Endothelial cell of umbilical vein (primary cell): ENCODE measurements at regions not wholly inside any gene's neighbourhood (a gene's known extent, or its start where the extent isn't known, plus 50 kb on each side); places are given as distances from the start of the nearest gene placed in this dataset.

ENCODE experiments used
- BruUV-seq: library from RNA; stranded (reverse); fragments of 400-500 nt; replicated peaks from 2 replicates; lab custom pipeline; 2021; lab: Mats Ljungman, UMichigan
- CTCF ChIA-PET: fragments of 300-600, 350-600 bp; sonication (Branson Sonifier 250); formaldehyde crosslinking; loops from one replicate; lab custom pipeline; 2021; ENCODE audit warnings: antibody characterized with exemption, inconsistent platforms; lab: Charles Lee
- POLR2A ChIA-PET: fragments of 300-600, 350-600 bp; sonication (Branson Sonifier 250); formaldehyde crosslinking; loops from one replicate; lab custom pipeline; 2021; ENCODE audit warnings: antibody characterized with exemption, inconsistent platforms; lab: Charles Lee
- DNase-seq: peaks from one replicate; pipeline ENCODE4 v3.0.0-alpha.2; 2011; ENCODE audit warnings: low read depth, low spot score
- FAIRE-seq: peaks from 2 replicates; lab custom pipeline; 2011; peaks lifted over from hg19 to GRCh38; lab: Jason Lieb, UNC
- H2AFZ ChIP-seq: 2 replicates; pipeline ENCODE4 v1.6.0; 2012; ENCODE audit warnings: low read depth, low read length, control low read depth, inconsistent platforms
- H3K27ac ChIP-seq: 2 replicates; pipeline ENCODE4 v1.5.1; 2011; ENCODE audit warnings: low read depth, mild to moderate bottlenecking, control low read depth, low read length, moderate library complexity; ENCODE audit not compliant: insufficient read depth
- H3K27me3 ChIP-seq, 2 experiments: 2 replicates each; pipeline versions ENCODE4 v1.6.0 to v1.6.1; 2011; ENCODE audit warnings: low read length in 2 of 2, mixed read lengths in 1 of 2; ENCODE audit not compliant: control insufficient read depth in 2 of 2, insufficient read depth in 2 of 2
- H3K36me3 ChIP-seq, 2 experiments: 2 replicates in 1 of 2; 3 replicates in 1 of 2; pipeline ENCODE4 v1.5.1; 2011; ENCODE audit warnings: low read length in 2 of 2, mild to moderate bottlenecking in 1 of 2, moderate library complexity in 1 of 2; ENCODE audit not compliant: control insufficient read depth in 2 of 2, insufficient read depth in 2 of 2; ENCODE audit errors: extremely low read depth in 1 of 2
- H3K4me1 ChIP-seq: 3 replicates; pipeline ENCODE4 v1.5.1; 2011; ENCODE audit warnings: mild to moderate bottlenecking, low read length; ENCODE audit not compliant: control insufficient read depth, insufficient read depth; ENCODE audit errors: extremely low read depth
- H3K4me2 ChIP-seq: 2 replicates; pipeline ENCODE4 v1.6.1; 2011; ENCODE audit warnings: low read length, control low read depth, mixed read lengths; ENCODE audit not compliant: insufficient read depth
- H3K4me3 ChIP-seq, 3 experiments: fragments of 200-600 bp in 1 of 3; sonication (generic), shearing (Covaris generic) in 1 of 3; replicated peaks in 1 of 3; 2 replicates each; pipeline ENCODE4 v1.5.1; 2011 to 2016; ENCODE audit warnings: control low read depth in 3 of 3, low read length in 3 of 3, mild to moderate bottlenecking in 2 of 3, inconsistent platforms in 1 of 3, low read depth in 1 of 3, moderate library complexity in 1 of 3; ENCODE audit not compliant: insufficient read depth in 1 of 3
- H3K79me2 ChIP-seq: 2 replicates; pipeline ENCODE4 v1.6.0; 2012; ENCODE audit warnings: low read length, inconsistent platforms; ENCODE audit not compliant: control insufficient read depth, insufficient read depth
- H3K9ac ChIP-seq: replicated peaks from 2 replicates; pipeline ENCODE3; 2011; ENCODE audit warnings: low read length, control low read depth; ENCODE audit not compliant: insufficient read depth; ENCODE audit errors: extremely low read depth
- H3K9me1 ChIP-seq: replicated peaks from 3 replicates; pipeline ENCODE4 v1.6.0; 2011; ENCODE audit warnings: mild to moderate bottlenecking, low read length; ENCODE audit not compliant: control insufficient read depth, insufficient read depth; ENCODE audit errors: extremely low read depth
- H3K9me3 ChIP-seq: replicated peaks from 2 replicates; pipeline ENCODE4 v1.5.1; 2012; ENCODE audit warnings: low read length, inconsistent platforms; ENCODE audit not compliant: control insufficient read depth, insufficient read depth
- H4K20me1 ChIP-seq: replicated peaks from 2 replicates; pipeline ENCODE3; 2011; ENCODE audit warnings: mild to moderate bottlenecking, low read length; ENCODE audit not compliant: control insufficient read depth, insufficient read depth; ENCODE audit errors: extremely low read depth
- CTCF ChIP-seq, 2 donors: IDR thresholded peaks; 1 replicate in 1 of 2; 2 replicates in 1 of 2; pipeline ENCODE4 v1.5.1; 2011; ENCODE audit warnings: low read length in 2 of 2, mild to moderate bottlenecking in 2 of 2, moderate library complexity in 2 of 2, control low read depth in 1 of 2, inconsistent platforms in 1 of 2, low read depth in 1 of 2; ENCODE audit not compliant: insufficient read depth in 1 of 2; ENCODE audit errors: extremely low read depth in 1 of 2
- EZH2 ChIP-seq: IDR thresholded peaks from 2 replicates; pipeline ENCODE4 v1.6.1; 2012; ENCODE audit warnings: borderline replicate concordance, low read depth, mild to moderate bottlenecking, moderate library complexity, low read length, inconsistent platforms; ENCODE audit not compliant: severe bottlenecking
- FOS ChIP-seq: IDR thresholded peaks from 2 replicates; pipeline ENCODE4 v1.6.1; 2011; ENCODE audit warnings: mild to moderate bottlenecking, low read length, moderate library complexity, borderline replicate concordance; ENCODE audit not compliant: insufficient read depth
- GATA2 ChIP-seq: IDR thresholded peaks from 2 replicates; pipeline ENCODE4 v1.7.0; 2011; ENCODE audit warnings: low read depth, mild to moderate bottlenecking, moderate library complexity, mixed read lengths, low read length; ENCODE audit not compliant: insufficient read length, insufficient read depth
- JUN ChIP-seq: IDR thresholded peaks from 2 replicates; pipeline ENCODE4 v1.6.1; 2011; ENCODE audit warnings: borderline replicate concordance, low read depth; ENCODE audit not compliant: insufficient read length, insufficient read depth
- MAX ChIP-seq: IDR thresholded peaks from 2 replicates; pipeline ENCODE4 v1.6.1; 2011; ENCODE audit not compliant: insufficient read depth, insufficient read length
- MYC ChIP-seq: IDR thresholded peaks from one replicate; pipeline ENCODE4 v1.6.1; 2011; ENCODE audit warnings: mild to moderate bottlenecking, low read depth, low read length
- POLR2A ChIP-seq: IDR thresholded peaks from 2 replicates; pipeline ENCODE4 v1.6.1; 2012; ENCODE audit warnings: low read depth, mild to moderate bottlenecking, control low read depth, low read length
- POLR2AphosphoS5 ChIP-seq: IDR thresholded peaks from 2 replicates; pipeline ENCODE4 v1.6.1; 2012; ENCODE audit warnings: low read depth, mild to moderate bottlenecking, control low read depth, low read length, moderate library complexity; ENCODE audit not compliant: insufficient read depth
- dilution Hi-C: fragments of 300-500 bp; cut with MboI; formaldehyde crosslinking; loops from one replicate; pipeline ENCODE4 v1.15.0; 2019; ENCODE audit warnings: low sequenced_read_pairs; ENCODE audit not compliant: extremely low pct_ligation_motif_present
- intact Hi-C: fragments of 100-400 bp; cut with micrococcal nuclease; formaldehyde crosslinking; loops from one replicate; pipeline ENCODE4 v1.10.0; 2022

- no TSS peak for BruUV-seq
- Histone ChIP-seq H3K9me3 (no peaks in the 10 kb centered on the region), H3K9ac (no peak overlapping the region), H3K4me3 (no peak overlapping the region), H4K20me1 (no peaks in the 10 kb centered on the region), H3K36me3 (no peaks in the 10 kb centered on the region), H3K79me2 (no peaks in the 10 kb centered on the region), H3K9me1 (no peaks in the 10 kb centered on the region), H3K27ac (no peak overlapping the region), H3K4me1 (no peaks in the 10 kb centered on the region), H3K27me3 (no peaks in the 10 kb centered on the region), H3K4me2 (no peak overlapping the region), H2AFZ (no peak overlapping the region)
- CTCF ChIA-PET: no interaction called here
- POLR2A ChIA-PET: no interaction called here
- FAIRE-seq (no peak), DNase-seq (no peak)
- no peak for TF ChIP-seq GATA2
- TF ChIP-seq EZH2: no peak
- no peak for TF ChIP-seq POLR2A
- no peak for TF ChIP-seq POLR2AphosphoS5
- TF ChIP-seq CTCF (IDR thresholded peaks at IDR 0.05; ENCODE audit: extremely low read depth in 1 of 2, insufficient read depth in 1 of 2, low read depth in 1 of 2, low read length in 2 of 2): no peak
- no peak for TF ChIP-seq MYC
- no peak for TF ChIP-seq JUN
- TF ChIP-seq FOS: no peak
- no peak for TF ChIP-seq MAX
- dilution Hi-C loops (no loop called here), intact Hi-C loops (no loop called here)
These were observed 335.1 kb upstream of the CLNK start for GRCh38 chr4:11019451-11020240.
